ENCODE measurements at regions not wholly inside any gene's neighbourhood (a gene's known extent, or its start where the extent isn't known, plus 50 kb on each side); places are given as distances from the start of the nearest gene placed in this dataset.

DNA sequence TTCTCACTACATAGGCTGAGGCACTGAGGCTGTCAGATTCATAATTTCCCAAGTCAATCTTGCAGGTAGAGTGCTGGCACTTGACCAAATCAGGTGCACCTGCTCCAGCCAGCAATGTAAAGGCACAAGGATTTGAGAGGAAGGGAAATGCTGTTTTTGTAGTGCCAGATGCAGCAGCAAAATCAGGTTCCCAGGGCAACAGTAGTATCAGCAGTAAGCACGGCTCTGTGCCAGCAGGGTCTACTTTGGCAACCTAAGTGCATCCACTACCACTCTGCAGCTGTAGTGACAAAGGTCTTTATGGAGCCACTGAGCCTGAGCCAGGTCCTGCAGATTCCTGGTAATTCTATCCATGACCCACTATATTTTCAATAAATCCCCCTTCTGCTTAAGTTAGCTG lies 329.5 kb downstream of the TPBG start (continued):
- TF ChIP-seq, protein P1, sequence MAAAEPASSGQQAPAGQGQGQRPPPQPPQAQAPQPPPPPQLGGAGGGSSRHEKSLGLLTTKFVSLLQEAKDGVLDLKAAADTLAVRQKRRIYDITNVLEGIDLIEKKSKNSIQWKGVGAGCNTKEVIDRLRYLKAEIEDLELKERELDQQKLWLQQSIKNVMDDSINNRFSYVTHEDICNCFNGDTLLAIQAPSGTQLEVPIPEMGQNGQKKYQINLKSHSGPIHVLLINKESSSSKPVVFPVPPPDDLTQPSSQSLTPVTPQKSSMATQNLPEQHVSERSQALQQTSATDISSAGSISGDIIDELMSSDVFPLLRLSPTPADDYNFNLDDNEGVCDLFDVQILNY (CRISPR knock-in tag; IDR thresholded peaks at IDR 0.05), result no peak
- TF ChIP-seq SP1 (CRISPR knock-in tag; conservative IDR thresholded peaks at IDR 0.05), result no peak
- TF ChIP-seq, protein P2, sequence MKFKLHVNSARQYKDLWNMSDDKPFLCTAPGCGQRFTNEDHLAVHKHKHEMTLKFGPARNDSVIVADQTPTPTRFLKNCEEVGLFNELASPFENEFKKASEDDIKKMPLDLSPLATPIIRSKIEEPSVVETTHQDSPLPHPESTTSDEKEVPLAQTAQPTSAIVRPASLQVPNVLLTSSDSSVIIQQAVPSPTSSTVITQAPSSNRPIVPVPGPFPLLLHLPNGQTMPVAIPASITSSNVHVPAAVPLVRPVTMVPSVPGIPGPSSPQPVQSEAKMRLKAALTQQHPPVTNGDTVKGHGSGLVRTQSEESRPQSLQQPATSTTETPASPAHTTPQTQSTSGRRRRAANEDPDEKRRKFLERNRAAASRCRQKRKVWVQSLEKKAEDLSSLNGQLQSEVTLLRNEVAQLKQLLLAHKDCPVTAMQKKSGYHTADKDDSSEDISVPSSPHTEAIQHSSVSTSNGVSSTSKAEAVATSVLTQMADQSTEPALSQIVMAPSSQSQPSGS (CRISPR knock-in tag; IDR thresholded peaks at IDR 0.05; ENCODE audit: borderline replicate concordance, low read depth), result no peak
- no peak for TF ChIP-seq ESRRA (CRISPR knock-in tag; IDR thresholded peaks at IDR 0.05; ENCODE audit: borderline replicate concordance)
- TF ChIP-seq NFATC4 (CRISPR knock-in tag; IDR thresholded peaks at IDR 0.05), result no peak
- TF ChIP-seq ZNF671 (CRISPR knock-in tag; IDR thresholded peaks at IDR 0.05), result no peak
- TF ChIP-seq MXD4 (CRISPR knock-in tag; IDR thresholded peaks at IDR 0.05; ENCODE audit: borderline replicate concordance), result no peak
- TF ChIP-seq, protein P3, sequence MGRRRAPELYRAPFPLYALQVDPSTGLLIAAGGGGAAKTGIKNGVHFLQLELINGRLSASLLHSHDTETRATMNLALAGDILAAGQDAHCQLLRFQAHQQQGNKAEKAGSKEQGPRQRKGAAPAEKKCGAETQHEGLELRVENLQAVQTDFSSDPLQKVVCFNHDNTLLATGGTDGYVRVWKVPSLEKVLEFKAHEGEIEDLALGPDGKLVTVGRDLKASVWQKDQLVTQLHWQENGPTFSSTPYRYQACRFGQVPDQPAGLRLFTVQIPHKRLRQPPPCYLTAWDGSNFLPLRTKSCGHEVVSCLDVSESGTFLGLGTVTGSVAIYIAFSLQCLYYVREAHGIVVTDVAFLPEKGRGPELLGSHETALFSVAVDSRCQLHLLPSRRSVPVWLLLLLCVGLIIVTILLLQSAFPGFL (CRISPR knock-in tag; IDR thresholded peaks at IDR 0.05; ENCODE audit: borderline replicate concordance), result no peak
- no peak for TF ChIP-seq ZNF219 (CRISPR knock-in tag; IDR thresholded peaks at IDR 0.05; ENCODE audit: borderline replicate concordance)

DNA sequence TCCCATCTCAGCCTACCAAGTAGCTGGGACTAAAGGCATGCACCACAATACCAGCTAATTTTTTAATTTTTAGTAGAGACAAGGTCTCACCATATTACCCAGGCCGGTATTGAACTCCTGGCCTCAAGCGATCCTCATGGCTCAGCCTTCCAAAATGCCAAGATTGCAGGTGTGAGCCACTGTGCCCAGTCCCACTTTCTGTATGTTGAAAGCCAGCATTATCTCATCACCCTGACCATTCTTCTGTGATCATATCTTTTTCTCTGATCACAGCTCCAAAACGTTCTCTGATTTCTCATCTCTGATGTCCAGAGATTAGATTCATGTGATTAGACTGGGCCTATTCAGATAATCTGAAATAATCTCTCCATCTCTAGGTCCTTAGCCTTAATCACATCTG lies 337.7 kb downstream of the TPBG start:
- Mint-ChIP-seq H3K4me3 (no peak overlapping the region), H3K4me1 (peaks cover 11% of the 10 kb centered on the region), H3K27ac (no peak overlapping the region), H3K36me3 (peaks cover 26% of the 10 kb centered on the region), H3K27me3 (ENCODE audit: low read depth) (no peaks in the 10 kb centered on the region), H3K9me3 (peaks cover 34% of the 10 kb centered on the region)
- ChIA-PET CTCF (no interaction called here), POLR2A (no interaction called here)
- DNase-seq (ENCODE audit: low spot score), result no peak
- no peak for ATAC-seq
- TF ChIP-seq, protein P3 (CRISPR knock-in tag; IDR thresholded peaks at IDR 0.05; ENCODE audit: borderline replicate concordance), result no peak
- TF ChIP-seq CREM (CRISPR knock-in tag; IDR thresholded peaks at IDR 0.05), result no peak
- no peak for TF ChIP-seq JAZF1 (CRISPR knock-in tag; IDR thresholded peaks at IDR 0.05)
- TF ChIP-seq, protein P4, sequence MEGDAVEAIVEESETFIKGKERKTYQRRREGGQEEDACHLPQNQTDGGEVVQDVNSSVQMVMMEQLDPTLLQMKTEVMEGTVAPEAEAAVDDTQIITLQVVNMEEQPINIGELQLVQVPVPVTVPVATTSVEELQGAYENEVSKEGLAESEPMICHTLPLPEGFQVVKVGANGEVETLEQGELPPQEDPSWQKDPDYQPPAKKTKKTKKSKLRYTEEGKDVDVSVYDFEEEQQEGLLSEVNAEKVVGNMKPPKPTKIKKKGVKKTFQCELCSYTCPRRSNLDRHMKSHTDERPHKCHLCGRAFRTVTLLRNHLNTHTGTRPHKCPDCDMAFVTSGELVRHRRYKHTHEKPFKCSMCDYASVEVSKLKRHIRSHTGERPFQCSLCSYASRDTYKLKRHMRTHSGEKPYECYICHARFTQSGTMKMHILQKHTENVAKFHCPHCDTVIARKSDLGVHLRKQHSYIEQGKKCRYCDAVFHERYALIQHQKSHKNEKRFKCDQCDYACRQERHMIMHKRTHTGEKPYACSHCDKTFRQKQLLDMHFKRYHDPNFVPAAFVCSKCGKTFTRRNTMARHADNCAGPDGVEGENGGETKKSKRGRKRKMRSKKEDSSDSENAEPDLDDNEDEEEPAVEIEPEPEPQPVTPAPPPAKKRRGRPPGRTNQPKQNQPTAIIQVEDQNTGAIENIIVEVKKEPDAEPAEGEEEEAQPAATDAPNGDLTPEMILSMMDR (IDR thresholded peaks at IDR 0.05), result no peak
- no peak for TF ChIP-seq RORB (CRISPR knock-in tag; IDR thresholded peaks at IDR 0.05)
- TF ChIP-seq ZNF219 (CRISPR knock-in tag; IDR thresholded peaks at IDR 0.05; ENCODE audit: borderline replicate concordance), result no peak
- TF ChIP-seq, protein P1 (CRISPR knock-in tag; IDR thresholded peaks at IDR 0.05), result no peak
- TF ChIP-seq, protein P5, sequence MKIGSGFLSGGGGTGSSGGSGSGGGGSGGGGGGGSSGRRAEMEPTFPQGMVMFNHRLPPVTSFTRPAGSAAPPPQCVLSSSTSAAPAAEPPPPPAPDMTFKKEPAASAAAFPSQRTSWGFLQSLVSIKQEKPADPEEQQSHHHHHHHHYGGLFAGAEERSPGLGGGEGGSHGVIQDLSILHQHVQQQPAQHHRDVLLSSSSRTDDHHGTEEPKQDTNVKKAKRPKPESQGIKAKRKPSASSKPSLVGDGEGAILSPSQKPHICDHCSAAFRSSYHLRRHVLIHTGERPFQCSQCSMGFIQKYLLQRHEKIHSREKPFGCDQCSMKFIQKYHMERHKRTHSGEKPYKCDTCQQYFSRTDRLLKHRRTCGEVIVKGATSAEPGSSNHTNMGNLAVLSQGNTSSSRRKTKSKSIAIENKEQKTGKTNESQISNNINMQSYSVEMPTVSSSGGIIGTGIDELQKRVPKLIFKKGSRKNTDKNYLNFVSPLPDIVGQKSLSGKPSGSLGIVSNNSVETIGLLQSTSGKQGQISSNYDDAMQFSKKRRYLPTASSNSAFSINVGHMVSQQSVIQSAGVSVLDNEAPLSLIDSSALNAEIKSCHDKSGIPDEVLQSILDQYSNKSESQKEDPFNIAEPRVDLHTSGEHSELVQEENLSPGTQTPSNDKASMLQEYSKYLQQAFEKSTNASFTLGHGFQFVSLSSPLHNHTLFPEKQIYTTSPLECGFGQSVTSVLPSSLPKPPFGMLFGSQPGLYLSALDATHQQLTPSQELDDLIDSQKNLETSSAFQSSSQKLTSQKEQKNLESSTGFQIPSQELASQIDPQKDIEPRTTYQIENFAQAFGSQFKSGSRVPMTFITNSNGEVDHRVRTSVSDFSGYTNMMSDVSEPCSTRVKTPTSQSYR (CRISPR knock-in tag; IDR thresholded peaks at IDR 0.05), result no peak
- TF ChIP-seq PRRX2 (CRISPR knock-in tag; IDR thresholded peaks at IDR 0.05), result no peak
- TF ChIP-seq, protein P6, sequence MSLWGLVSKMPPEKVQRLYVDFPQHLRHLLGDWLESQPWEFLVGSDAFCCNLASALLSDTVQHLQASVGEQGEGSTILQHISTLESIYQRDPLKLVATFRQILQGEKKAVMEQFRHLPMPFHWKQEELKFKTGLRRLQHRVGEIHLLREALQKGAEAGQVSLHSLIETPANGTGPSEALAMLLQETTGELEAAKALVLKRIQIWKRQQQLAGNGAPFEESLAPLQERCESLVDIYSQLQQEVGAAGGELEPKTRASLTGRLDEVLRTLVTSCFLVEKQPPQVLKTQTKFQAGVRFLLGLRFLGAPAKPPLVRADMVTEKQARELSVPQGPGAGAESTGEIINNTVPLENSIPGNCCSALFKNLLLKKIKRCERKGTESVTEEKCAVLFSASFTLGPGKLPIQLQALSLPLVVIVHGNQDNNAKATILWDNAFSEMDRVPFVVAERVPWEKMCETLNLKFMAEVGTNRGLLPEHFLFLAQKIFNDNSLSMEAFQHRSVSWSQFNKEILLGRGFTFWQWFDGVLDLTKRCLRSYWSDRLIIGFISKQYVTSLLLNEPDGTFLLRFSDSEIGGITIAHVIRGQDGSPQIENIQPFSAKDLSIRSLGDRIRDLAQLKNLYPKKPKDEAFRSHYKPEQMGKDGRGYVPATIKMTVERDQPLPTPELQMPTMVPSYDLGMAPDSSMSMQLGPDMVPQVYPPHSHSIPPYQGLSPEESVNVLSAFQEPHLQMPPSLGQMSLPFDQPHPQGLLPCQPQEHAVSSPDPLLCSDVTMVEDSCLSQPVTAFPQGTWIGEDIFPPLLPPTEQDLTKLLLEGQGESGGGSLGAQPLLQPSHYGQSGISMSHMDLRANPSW (CRISPR knock-in tag; conservative IDR thresholded peaks at IDR 0.05; ENCODE audit: low read depth), result no peak
- TF ChIP-seq CREB1 (CRISPR knock-in tag; IDR thresholded peaks at IDR 0.05), result no peak
- TF ChIP-seq, protein P7, sequence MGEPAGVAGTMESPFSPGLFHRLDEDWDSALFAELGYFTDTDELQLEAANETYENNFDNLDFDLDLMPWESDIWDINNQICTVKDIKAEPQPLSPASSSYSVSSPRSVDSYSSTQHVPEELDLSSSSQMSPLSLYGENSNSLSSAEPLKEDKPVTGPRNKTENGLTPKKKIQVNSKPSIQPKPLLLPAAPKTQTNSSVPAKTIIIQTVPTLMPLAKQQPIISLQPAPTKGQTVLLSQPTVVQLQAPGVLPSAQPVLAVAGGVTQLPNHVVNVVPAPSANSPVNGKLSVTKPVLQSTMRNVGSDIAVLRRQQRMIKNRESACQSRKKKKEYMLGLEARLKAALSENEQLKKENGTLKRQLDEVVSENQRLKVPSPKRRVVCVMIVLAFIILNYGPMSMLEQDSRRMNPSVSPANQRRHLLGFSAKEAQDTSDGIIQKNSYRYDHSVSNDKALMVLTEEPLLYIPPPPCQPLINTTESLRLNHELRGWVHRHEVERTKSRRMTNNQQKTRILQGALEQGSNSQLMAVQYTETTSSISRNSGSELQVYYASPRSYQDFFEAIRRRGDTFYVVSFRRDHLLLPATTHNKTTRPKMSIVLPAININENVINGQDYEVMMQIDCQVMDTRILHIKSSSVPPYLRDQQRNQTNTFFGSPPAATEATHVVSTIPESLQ (CRISPR knock-in tag; IDR thresholded peaks at IDR 0.05), result no peak
- TF ChIP-seq MYBL2 (CRISPR knock-in tag; IDR thresholded peaks at IDR 0.05), result no peak
- TF ChIP-seq, protein P8, sequence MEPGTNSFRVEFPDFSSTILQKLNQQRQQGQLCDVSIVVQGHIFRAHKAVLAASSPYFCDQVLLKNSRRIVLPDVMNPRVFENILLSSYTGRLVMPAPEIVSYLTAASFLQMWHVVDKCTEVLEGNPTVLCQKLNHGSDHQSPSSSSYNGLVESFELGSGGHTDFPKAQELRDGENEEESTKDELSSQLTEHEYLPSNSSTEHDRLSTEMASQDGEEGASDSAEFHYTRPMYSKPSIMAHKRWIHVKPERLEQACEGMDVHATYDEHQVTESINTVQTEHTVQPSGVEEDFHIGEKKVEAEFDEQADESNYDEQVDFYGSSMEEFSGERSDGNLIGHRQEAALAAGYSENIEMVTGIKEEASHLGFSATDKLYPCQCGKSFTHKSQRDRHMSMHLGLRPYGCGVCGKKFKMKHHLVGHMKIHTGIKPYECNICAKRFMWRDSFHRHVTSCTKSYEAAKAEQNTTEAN (CRISPR knock-in tag; IDR thresholded peaks at IDR 0.05), result no peak
